Kidney epithelial cell (primary cell): ENCODE measurements at regions not wholly inside any gene's neighbourhood (a gene's known extent, or its start where the extent isn't known, plus 50 kb on each side); places are given as distances from the start of the nearest gene placed in this dataset.

Experiments used
- DNase-seq: peaks from one replicate; pipeline ENCODE4 v3.0.0-alpha.2; 2010; ENCODE audit warnings: low read depth
- H3K27me3 ChIP-seq: 2 replicates; pipeline ENCODE4 v1.6.0; 2011; ENCODE audit warnings: low read length; ENCODE audit not compliant: control insufficient read depth, insufficient read depth
- H3K36me3 ChIP-seq: 2 replicates; pipeline ENCODE4 v1.5.1; 2011; ENCODE audit warnings: low read length; ENCODE audit not compliant: control insufficient read depth, insufficient read depth
- H3K4me3 ChIP-seq: 2 replicates; pipeline ENCODE4 v1.5.1; 2011; ENCODE audit warnings: low read depth, mild to moderate bottlenecking, control low read depth, low read length
- CTCF ChIP-seq: IDR thresholded peaks from 2 replicates; pipeline ENCODE4 v1.5.1; 2011; ENCODE audit warnings: mild to moderate bottlenecking, moderate library complexity, low read length, control low read depth, inconsistent platforms; ENCODE audit not compliant: insufficient read depth, poor library complexity, severe bottlenecking

GRCh38 chr4:11483046-11483445, 54.4 kb upstream of the HS3ST1 start:
- DNase-seq, result no peak
- no peak for TF ChIP-seq CTCF
- H3K36me3 ChIP-seq, result no peaks in the 10 kb centered on the region
- H3K27me3 ChIP-seq, result no peaks in the 10 kb centered on the region
- no peak overlapping the region for H3K4me3 ChIP-seq

GRCh38 chr4:11480683-11481082, 52.0 kb upstream of the HS3ST1 start:
- Histone ChIP-seq H3K36me3 (no peaks in the 10 kb centered on the region), H3K27me3 (no peaks in the 10 kb centered on the region), H3K4me3 (no peak overlapping the region)
- TF ChIP-seq CTCF, result no peak
- no peak for DNase-seq
